Upper lobe of left lung (tissue), 4 donors: ENCODE measurements at regions not wholly inside any gene's neighbourhood (a gene's known extent, or its start where the extent isn't known, plus 50 kb on each side); places are given as distances from the start of the nearest gene placed in this dataset.

ENCODE experiments used
- CTCF ChIP-seq, 6 experiments: fragments of 450-650 bp in 4 of 6; fragments of 200-600 bp in 2 of 6; sonication (generic) in 2 of 6; IDR thresholded peaks; one replicate each; pipeline ENCODE4 v1.5.1; 2016 to 2019; ENCODE audit warnings: antibody characterized with exemption in 6 of 6
- POLR2A ChIP-seq, 4 donors: fragments of 450-650 bp; IDR thresholded peaks; one replicate each; pipeline ENCODE4 v1.5.1; 2016 to 2017; ENCODE audit warnings: antibody characterized with exemption in 4 of 4, mild to moderate bottlenecking in 2 of 4
- POLR2AphosphoS5 ChIP-seq, 2 donors: sonication (generic); formaldehyde crosslinking; IDR thresholded peaks; one replicate each; pipeline ENCODE4 v1.5.1; 2017; ENCODE audit warnings: antibody characterized with exemption in 2 of 2

DNA sequence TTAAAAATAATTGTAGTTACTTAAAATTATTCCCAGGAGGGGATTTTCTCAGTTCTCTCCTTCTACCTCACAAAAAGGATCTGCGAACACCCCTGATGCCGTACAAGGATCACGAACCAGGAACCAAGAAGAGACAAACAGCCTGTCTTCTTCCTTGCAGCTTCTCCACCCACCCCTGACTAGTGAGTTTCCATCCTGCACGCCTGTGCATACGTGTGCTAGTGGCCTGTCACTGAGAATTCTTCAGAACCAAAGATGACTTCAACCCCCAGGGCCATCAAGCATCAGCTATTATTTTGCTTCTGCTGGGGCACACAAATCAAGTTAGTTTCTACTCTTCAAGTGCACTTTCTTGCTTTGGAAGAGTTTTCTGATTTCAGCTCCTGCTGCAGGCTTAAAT, 175.5 kb upstream of the KLF6 start:
- TF ChIP-seq CTCF (IDR thresholded peaks at IDR 0.05) (no peak), POLR2A (IDR thresholded peaks at IDR 0.05) (no peak), POLR2AphosphoS5 (IDR thresholded peaks at IDR 0.05) (no peak)
